ENCODE measurements at regions not wholly inside any gene's neighbourhood (a gene's known extent, or its start where the extent isn't known, plus 50 kb on each side); places are given as distances from the start of the nearest gene placed in this dataset.

- no peaks in the 10 kb centered on the region for H3K36me3 ChIP-seq (ENCODE audit: control insufficient read depth, insufficient read depth, low read length)
- H3K4me2 ChIP-seq (ENCODE audit: insufficient read depth, low read length), result no peak overlapping the region
- H2AFZ ChIP-seq (ENCODE audit: low read depth, low read length), result no peak overlapping the region
- WGBS (ENCODE audit: insufficient coverage, low coverage, missing lambda C conversion rate), result 2% methylated on average over 4 of the region's 4 CpGs
- no peak overlapping the region for H3K4me3 ChIP-seq
- CTCF ChIA-PET (ENCODE audit: low intra/inter-chr PET ratio), result no interaction called here
- no TSS peak for BruUV-seq (replicated peaks)
- in situ Hi-C loops (cut with MboI) (no loop called here), intact Hi-C loops (cut with micrococcal nuclease) (no loop called here)
- ATAC-seq, result no peak
- FAIRE-seq, result no peak
- TF ChIP-seq ZNF146 (CRISPR knock-in tag; IDR thresholded peaks at IDR 0.05; ENCODE audit: unreplicated experiment) (no peak), ZNF318 (IDR thresholded peaks at IDR 0.05; ENCODE audit: borderline replicate concordance in 1 of 2, low read depth in 1 of 2) (no peak), STAT5A (IDR thresholded peaks at IDR 0.05; ENCODE audit: borderline replicate concordance, low read length) (no peak), CCNT2 (IDR thresholded peaks at IDR 0.05; ENCODE audit: borderline replicate concordance, extremely low read depth, insufficient read length, low read depth, low read length) (no peak), ETV6 (IDR thresholded peaks at IDR 0.05; ENCODE audit: borderline replicate concordance in 1 of 2, low read depth in 2 of 2, low read length in 1 of 2) (no peak), ETV6 (CRISPR knock-in tag; IDR thresholded peaks at IDR 0.05; ENCODE audit: borderline replicate concordance) (no peak)
- POLR2A ChIA-PET, result no interaction called here
- H3K27ac ChIP-seq (ENCODE audit: extremely low read depth, low read depth, low read length), result no peak overlapping the region
- DNase-seq (ENCODE audit: extremely low read depth in 1 of 4, low spot score in 3 of 4), result no peak
- no peaks in the 10 kb centered on the region for H3K9me3 ChIP-seq (replicated peaks; ENCODE audit: control insufficient read depth, insufficient read depth, low read depth, low read length)
- H3K4me1 ChIP-seq (replicated peaks in 1 of 2; ENCODE audit: control insufficient read depth in 2 of 2, insufficient read depth in 2 of 2, low read length in 2 of 2), result no peaks in the 10 kb centered on the region
- no peaks in the 10 kb centered on the region for H3K9me1 ChIP-seq (ENCODE audit: control insufficient read depth, insufficient read depth, low read length)
- no peak overlapping the region for H3K9ac ChIP-seq (ENCODE audit: insufficient read depth in 1 of 2, low read depth in 2 of 2, low read length in 2 of 2)
- H3K79me2 ChIP-seq (ENCODE audit: control insufficient read depth, insufficient read depth, low read length), result no peaks in the 10 kb centered on the region
- H3K27me3 ChIP-seq (ENCODE audit: control insufficient read depth in 2 of 2, insufficient read depth in 2 of 2, low read length in 2 of 2), result no peaks in the 10 kb centered on the region
- no peaks in the 10 kb centered on the region for H4K20me1 ChIP-seq (replicated peaks; ENCODE audit: control insufficient read depth, insufficient read depth, low read length)
These were observed 208.4 kb upstream of the RXFP2 start for GRCh38 chr13:31530922-31531321.

Measured in K562 (cell line).